K562 (cell line): ENCODE measurements at regions not wholly inside any gene's neighbourhood (a gene's known extent, or its start where the extent isn't known, plus 50 kb on each side); places are given as distances from the start of the nearest gene placed in this dataset.
A peak's percentile ranks its signal among the peaks of the same experiment; 100 is the strongest.

Experiments
- ARNT ChIP-seq, 2 experiments: fragments of 450-650 bp; IDR thresholded peaks; 2 replicates each; pipeline ENCODE4 v1.6.1; 2016; ENCODE audit warnings: mild to moderate bottlenecking in 1 of 2
- CBX5 ChIP-seq: IDR thresholded peaks from 2 replicates; pipeline ENCODE4 v1.6.1; 2014; ENCODE audit warnings: low read depth, borderline replicate concordance
- CLOCK ChIP-seq: fragments of 250-450 bp; sonication (Bioruptor Pico); IDR thresholded peaks from 2 replicates; pipeline ENCODE4 v1.4.0; 2020; ENCODE audit warnings: mild to moderate bottlenecking, moderate library complexity, borderline replicate concordance
- LCOR ChIP-seq: sonication (generic); formaldehyde crosslinking; IDR thresholded peaks from 2 replicates; pipeline ENCODE4 v1.8.0; 2022; ENCODE audit warnings: mild to moderate bottlenecking, missing genetic modification reagents
- NUFIP1 ChIP-seq: fragments of 450-650 bp; IDR thresholded peaks from 2 replicates; pipeline ENCODE4 v1.6.1; 2018; ENCODE audit not compliant: partially characterized antibody
- PATZ1 ChIP-seq: fragments of 250-450 bp; sonication (Bioruptor Pico); IDR thresholded peaks from 2 replicates; pipeline ENCODE4 v1.5.0; 2020; ENCODE audit warnings: mild to moderate bottlenecking, borderline replicate concordance
- SMAD4 ChIP-seq: fragments of 250-450 bp; sonication (Bioruptor Pico); conservative IDR thresholded peaks from 2 replicates; pipeline ENCODE4 v1.8.0; 2021; ENCODE audit warnings: inconsistent platforms, mild to moderate bottlenecking, moderate library complexity
- ZC3H8 ChIP-seq: fragments of 450-650 bp; IDR thresholded peaks from 2 replicates; pipeline ENCODE4 v1.6.1; 2017
- ZNF318 ChIP-seq, 2 experiments: fragments of 450-650 bp; IDR thresholded peaks; 2 replicates each; pipeline ENCODE4 v1.6.1; 2016; ENCODE audit warnings: mild to moderate bottlenecking in 2 of 2, borderline replicate concordance in 1 of 2, low read depth in 1 of 2, moderate library complexity in 1 of 2
- ZNF75A ChIP-seq: fragments of 450-650 bp; formaldehyde crosslinking; IDR thresholded peaks from 2 replicates; pipeline ENCODE4 v1.4.0; 2020; ENCODE audit warnings: mild to moderate bottlenecking

- TF ChIP-seq CLOCK (CRISPR knock-in tag) (no peak), ARNT (IDR thresholded peaks at IDR 0.05) (no peak), PATZ1 (CRISPR knock-in tag) (no peak), LCOR (CRISPR knock-in tag) (no peak), ZC3H8 (no peak), NUFIP1 (no peak), CBX5 (peak; percentile 54; the same call in 1 of the 2 replicates), ZNF75A (CRISPR knock-in tag) (no peak), SMAD4 (CRISPR knock-in tag) (peak; percentile 70), ZNF318 (IDR thresholded peaks at IDR 0.05; ENCODE audit: borderline replicate concordance in 1 of 2, low read depth in 1 of 2) (no peak)
Observed at GRCh38 chr6:100228834-100229441, 234.9 kb upstream of the MCHR2 start (continued).
